Endothelial cell of umbilical vein (primary cell): ENCODE measurements at regions not wholly inside any gene's neighbourhood (a gene's known extent, or its start where the extent isn't known, plus 50 kb on each side); places are given as distances from the start of the nearest gene placed in this dataset.

Experiments
- BruUV-seq: library from RNA; stranded (reverse); fragments of 400-500 nt; replicated peaks from 2 replicates; lab custom pipeline; 2021; lab: Mats Ljungman, UMichigan
- CTCF ChIA-PET: fragments of 300-600, 350-600 bp; sonication (Branson Sonifier 250); formaldehyde crosslinking; loops from one replicate; lab custom pipeline; 2021; ENCODE audit warnings: antibody characterized with exemption, inconsistent platforms; lab: Charles Lee
- POLR2A ChIA-PET: fragments of 300-600, 350-600 bp; sonication (Branson Sonifier 250); formaldehyde crosslinking; loops from one replicate; lab custom pipeline; 2021; ENCODE audit warnings: antibody characterized with exemption, inconsistent platforms; lab: Charles Lee
- DNase-seq: peaks from one replicate; pipeline ENCODE4 v3.0.0-alpha.2; 2011; ENCODE audit warnings: low read depth, low spot score
- FAIRE-seq: peaks from 2 replicates; lab custom pipeline; 2011; peaks lifted over from hg19 to GRCh38; lab: Jason Lieb, UNC
- H2AFZ ChIP-seq: 2 replicates; pipeline ENCODE4 v1.6.0; 2012; ENCODE audit warnings: low read depth, low read length, control low read depth, inconsistent platforms
- H3K27ac ChIP-seq: 2 replicates; pipeline ENCODE4 v1.5.1; 2011; ENCODE audit warnings: low read depth, mild to moderate bottlenecking, control low read depth, low read length, moderate library complexity; ENCODE audit not compliant: insufficient read depth
- H3K27me3 ChIP-seq, 2 experiments: 2 replicates each; pipeline versions ENCODE4 v1.6.0 to v1.6.1; 2011; ENCODE audit warnings: low read length in 2 of 2, mixed read lengths in 1 of 2; ENCODE audit not compliant: control insufficient read depth in 2 of 2, insufficient read depth in 2 of 2
- H3K36me3 ChIP-seq, 2 experiments: 2 replicates in 1 of 2; 3 replicates in 1 of 2; pipeline ENCODE4 v1.5.1; 2011; ENCODE audit warnings: low read length in 2 of 2, mild to moderate bottlenecking in 1 of 2, moderate library complexity in 1 of 2; ENCODE audit not compliant: control insufficient read depth in 2 of 2, insufficient read depth in 2 of 2; ENCODE audit errors: extremely low read depth in 1 of 2
- H3K4me1 ChIP-seq: 3 replicates; pipeline ENCODE4 v1.5.1; 2011; ENCODE audit warnings: mild to moderate bottlenecking, low read length; ENCODE audit not compliant: control insufficient read depth, insufficient read depth; ENCODE audit errors: extremely low read depth
- H3K4me2 ChIP-seq: 2 replicates; pipeline ENCODE4 v1.6.1; 2011; ENCODE audit warnings: low read length, control low read depth, mixed read lengths; ENCODE audit not compliant: insufficient read depth
- H3K4me3 ChIP-seq, 3 experiments: fragments of 200-600 bp in 1 of 3; sonication (generic), shearing (Covaris generic) in 1 of 3; replicated peaks in 1 of 3; 2 replicates each; pipeline ENCODE4 v1.5.1; 2011 to 2016; ENCODE audit warnings: control low read depth in 3 of 3, low read length in 3 of 3, mild to moderate bottlenecking in 2 of 3, inconsistent platforms in 1 of 3, low read depth in 1 of 3, moderate library complexity in 1 of 3; ENCODE audit not compliant: insufficient read depth in 1 of 3
- H3K79me2 ChIP-seq: 2 replicates; pipeline ENCODE4 v1.6.0; 2012; ENCODE audit warnings: low read length, inconsistent platforms; ENCODE audit not compliant: control insufficient read depth, insufficient read depth
- H3K9ac ChIP-seq: replicated peaks from 2 replicates; pipeline ENCODE3; 2011; ENCODE audit warnings: low read length, control low read depth; ENCODE audit not compliant: insufficient read depth; ENCODE audit errors: extremely low read depth
- H3K9me1 ChIP-seq: replicated peaks from 3 replicates; pipeline ENCODE4 v1.6.0; 2011; ENCODE audit warnings: mild to moderate bottlenecking, low read length; ENCODE audit not compliant: control insufficient read depth, insufficient read depth; ENCODE audit errors: extremely low read depth
- H3K9me3 ChIP-seq: replicated peaks from 2 replicates; pipeline ENCODE4 v1.5.1; 2012; ENCODE audit warnings: low read length, inconsistent platforms; ENCODE audit not compliant: control insufficient read depth, insufficient read depth
- H4K20me1 ChIP-seq: replicated peaks from 2 replicates; pipeline ENCODE3; 2011; ENCODE audit warnings: mild to moderate bottlenecking, low read length; ENCODE audit not compliant: control insufficient read depth, insufficient read depth; ENCODE audit errors: extremely low read depth
- CTCF ChIP-seq, 2 donors: IDR thresholded peaks; 1 replicate in 1 of 2; 2 replicates in 1 of 2; pipeline ENCODE4 v1.5.1; 2011; ENCODE audit warnings: low read length in 2 of 2, mild to moderate bottlenecking in 2 of 2, moderate library complexity in 2 of 2, control low read depth in 1 of 2, inconsistent platforms in 1 of 2, low read depth in 1 of 2; ENCODE audit not compliant: insufficient read depth in 1 of 2; ENCODE audit errors: extremely low read depth in 1 of 2
- EZH2 ChIP-seq: IDR thresholded peaks from 2 replicates; pipeline ENCODE4 v1.6.1; 2012; ENCODE audit warnings: borderline replicate concordance, low read depth, mild to moderate bottlenecking, moderate library complexity, low read length, inconsistent platforms; ENCODE audit not compliant: severe bottlenecking
- FOS ChIP-seq: IDR thresholded peaks from 2 replicates; pipeline ENCODE4 v1.6.1; 2011; ENCODE audit warnings: mild to moderate bottlenecking, low read length, moderate library complexity, borderline replicate concordance; ENCODE audit not compliant: insufficient read depth
- GATA2 ChIP-seq: IDR thresholded peaks from 2 replicates; pipeline ENCODE4 v1.7.0; 2011; ENCODE audit warnings: low read depth, mild to moderate bottlenecking, moderate library complexity, mixed read lengths, low read length; ENCODE audit not compliant: insufficient read length, insufficient read depth
- JUN ChIP-seq: IDR thresholded peaks from 2 replicates; pipeline ENCODE4 v1.6.1; 2011; ENCODE audit warnings: borderline replicate concordance, low read depth; ENCODE audit not compliant: insufficient read length, insufficient read depth
- MAX ChIP-seq: IDR thresholded peaks from 2 replicates; pipeline ENCODE4 v1.6.1; 2011; ENCODE audit not compliant: insufficient read depth, insufficient read length
- MYC ChIP-seq: IDR thresholded peaks from one replicate; pipeline ENCODE4 v1.6.1; 2011; ENCODE audit warnings: mild to moderate bottlenecking, low read depth, low read length
- POLR2A ChIP-seq: IDR thresholded peaks from 2 replicates; pipeline ENCODE4 v1.6.1; 2012; ENCODE audit warnings: low read depth, mild to moderate bottlenecking, control low read depth, low read length
- POLR2AphosphoS5 ChIP-seq: IDR thresholded peaks from 2 replicates; pipeline ENCODE4 v1.6.1; 2012; ENCODE audit warnings: low read depth, mild to moderate bottlenecking, control low read depth, low read length, moderate library complexity; ENCODE audit not compliant: insufficient read depth
- dilution Hi-C: fragments of 300-500 bp; cut with MboI; formaldehyde crosslinking; loops from one replicate; pipeline ENCODE4 v1.15.0; 2019; ENCODE audit warnings: low sequenced_read_pairs; ENCODE audit not compliant: extremely low pct_ligation_motif_present
- intact Hi-C: fragments of 100-400 bp; cut with micrococcal nuclease; formaldehyde crosslinking; loops from one replicate; pipeline ENCODE4 v1.10.0; 2022

- ChIA-PET POLR2A (no interaction called here), CTCF (no interaction called here)
- no peak overlapping the region for H3K9ac ChIP-seq
- FAIRE-seq = no peak
- intact Hi-C loops = no loop called here
- H3K9me1 ChIP-seq = no peaks in the 10 kb centered on the region
- dilution Hi-C loops = no loop called here
- no peaks in the 10 kb centered on the region for H3K27me3 ChIP-seq
- no peak for DNase-seq
- H3K4me3 ChIP-seq = no peak overlapping the region
- H3K36me3 ChIP-seq = no peaks in the 10 kb centered on the region
- no TSS peak for BruUV-seq
- TF ChIP-seq MAX = no peak
- TF ChIP-seq POLR2A = no peak
- TF ChIP-seq MYC = no peak
- no peak for TF ChIP-seq JUN
- TF ChIP-seq GATA2 = no peak
- TF ChIP-seq FOS = no peak
- TF ChIP-seq POLR2AphosphoS5 = no peak
- TF ChIP-seq CTCF (IDR thresholded peaks at IDR 0.05; ENCODE audit: extremely low read depth in 1 of 2, insufficient read depth in 1 of 2, low read depth in 1 of 2, low read length in 2 of 2) = no peak
- TF ChIP-seq EZH2 = no peak
- no peaks in the 10 kb centered on the region for H4K20me1 ChIP-seq
- H3K27ac ChIP-seq = no peak overlapping the region
- no peak overlapping the region for H2AFZ ChIP-seq
- no peaks in the 10 kb centered on the region for H3K9me3 ChIP-seq
- no peak overlapping the region for H3K4me2 ChIP-seq
- no peaks in the 10 kb centered on the region for H3K4me1 ChIP-seq
- no peaks in the 10 kb centered on the region for H3K79me2 ChIP-seq
These were observed 100.2 kb downstream of the SLC25A46 start for GRCh38 chr5:110838961-110839360.
